Caco-2 (cell line): ENCODE measurements at regions not wholly inside any gene's neighbourhood (a gene's known extent, or its start where the extent isn't known, plus 50 kb on each side); places are given as distances from the start of the nearest gene placed in this dataset.
A peak's percentile ranks its signal among the peaks of the same experiment; 100 is the strongest.

Source experiments
- BruUV-seq: library from RNA; stranded (reverse); fragments of 400-500 nt; replicated peaks from 2 replicates; lab custom pipeline; 2021; lab: Mats Ljungman, UMichigan
- CTCF ChIA-PET: fragments of 300-600 bp; sonication (Branson Sonifier 250); formaldehyde crosslinking; loops from one replicate; lab custom pipeline; 2022; ENCODE audit warnings: antibody characterized with exemption; lab: Charles Lee
- POLR2A ChIA-PET: fragments of 300-600 bp; sonication (Branson Sonifier 250); formaldehyde crosslinking; loops from one replicate; lab custom pipeline; 2022; ENCODE audit warnings: antibody characterized with exemption; lab: Charles Lee
- DNase-seq, 2 experiments: peaks; one replicate each; pipeline versions ENCODE4 v3.0.0 to v3.0.0-alpha.2; 2020 to 2022
- H3K27me3 ChIP-seq: replicated peaks from 2 replicates; pipeline ENCODE4 v1.6.0; 2011; ENCODE audit warnings: low read length; ENCODE audit not compliant: control insufficient read depth, insufficient read depth
- H3K36me3 ChIP-seq: 2 replicates; pipeline ENCODE4 v1.5.1; 2011; ENCODE audit warnings: low read length; ENCODE audit not compliant: control insufficient read depth, insufficient read depth
- H3K4me1 ChIP-seq: fragments of 250-450 bp; sonication (Bioruptor Pico); 2 replicates; pipeline ENCODE4 v1.5.1; 2020; ENCODE audit warnings: mild to moderate bottlenecking
- H3K4me3 ChIP-seq: 2 replicates; pipeline ENCODE4 v1.5.1; 2011; ENCODE audit warnings: low read depth, mild to moderate bottlenecking, control low read depth, low read length
- H3K9me3 ChIP-seq: fragments of 250-450 bp; sonication (Bioruptor Pico); 2 replicates; pipeline ENCODE4 v1.5.1; 2020; ENCODE audit warnings: mild to moderate bottlenecking, moderate library complexity
- H3K27ac Mint-ChIP-seq: one replicate; pipeline ENCODE4 v1.8.0; 2022; ENCODE audit warnings: mixed read lengths; ENCODE audit not compliant: unreplicated experiment
- H3K27me3 Mint-ChIP-seq: one replicate; pipeline ENCODE4 v1.8.0; 2022; ENCODE audit warnings: mixed read lengths; ENCODE audit not compliant: insufficient read depth, unreplicated experiment
- H3K36me3 Mint-ChIP-seq: one replicate; pipeline ENCODE4 v1.8.0; 2022; ENCODE audit warnings: mild to moderate bottlenecking, mixed read lengths; ENCODE audit not compliant: insufficient read depth, unreplicated experiment
- H3K4me1 Mint-ChIP-seq: one replicate; pipeline ENCODE4 v1.8.0; 2022; ENCODE audit warnings: low read depth, mixed read lengths; ENCODE audit not compliant: unreplicated experiment
- H3K4me3 Mint-ChIP-seq: one replicate; pipeline ENCODE4 v1.8.0; 2022; ENCODE audit warnings: mild to moderate bottlenecking, moderate library complexity, mixed read lengths; ENCODE audit not compliant: unreplicated experiment
- H3K9me3 Mint-ChIP-seq: one replicate; pipeline ENCODE4 v1.8.0; 2022; ENCODE audit warnings: mixed read lengths; ENCODE audit not compliant: unreplicated experiment
- intact Hi-C: fragments of 100-400 bp; cut with micrococcal nuclease; formaldehyde crosslinking; loops from one replicate; pipeline ENCODE4 v1.10.0; 2022; ENCODE audit not compliant: unreplicated experiment
- TF ChIP-seq, protein P1 (sequence below), 2 experiments: fragments of 200-600 bp in 1 of 2; IDR thresholded peaks; 1 replicate in 1 of 2; 2 replicates in 1 of 2; pipeline versions ENCODE4 v1.5.1 to v1.8.0; 2011 to 2022; ENCODE audit warnings: antibody characterized with exemption in 1 of 2, control low read depth in 1 of 2, inconsistent platforms in 1 of 2, low read depth in 1 of 2, low read length in 1 of 2, mild to moderate bottlenecking in 1 of 2, moderate library complexity in 1 of 2; ENCODE audit not compliant: insufficient read depth in 1 of 2, severe bottlenecking in 1 of 2, unreplicated experiment in 1 of 2

DNA sequence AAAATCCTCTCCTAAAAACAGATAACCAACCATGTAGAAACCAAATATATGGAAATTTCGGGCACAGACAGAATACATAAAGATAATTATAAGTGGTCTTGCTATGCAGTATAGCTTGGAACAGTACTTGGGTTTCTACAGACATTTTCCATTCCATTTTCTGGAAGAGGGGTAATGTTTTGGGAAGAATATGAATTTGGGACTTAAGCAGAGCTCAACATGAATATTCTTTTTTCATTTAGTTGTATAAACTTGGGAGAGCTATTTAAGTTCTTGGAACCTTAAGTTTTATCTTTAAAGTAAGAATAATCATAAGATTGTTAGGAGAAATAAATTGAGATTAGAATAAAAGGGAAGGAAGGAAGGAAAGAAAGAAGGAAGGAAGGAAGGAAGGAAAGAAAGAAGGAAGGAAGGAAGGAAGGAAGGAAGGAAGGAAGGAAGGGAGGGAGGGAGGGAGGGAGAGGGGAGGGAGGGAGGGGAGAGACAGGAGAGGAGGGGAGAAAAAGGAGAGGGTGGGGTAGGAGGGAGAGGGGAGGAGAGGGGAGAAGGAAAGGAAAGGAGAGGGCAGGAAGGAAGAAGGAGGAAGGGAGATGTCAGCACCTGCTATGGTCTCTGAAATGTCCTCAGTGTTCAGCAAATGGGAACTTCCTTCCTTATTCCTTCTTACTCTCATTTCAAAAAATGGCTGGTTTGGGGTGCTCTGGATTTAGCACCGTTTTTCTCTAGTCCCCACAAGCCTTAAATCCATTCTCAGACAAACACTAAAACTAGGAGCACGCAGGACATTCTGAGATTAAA is 248.3 kb downstream of the LY86 start:
- H3K4me3 Mint-ChIP-seq, result no peak overlapping the region
- intact Hi-C loops, result no loop called here
- H3K36me3 Mint-ChIP-seq, result no peaks in the 10 kb centered on the region
- no peak for DNase-seq
- no peaks in the 10 kb centered on the region for H3K9me3 Mint-ChIP-seq
- no peaks in the 10 kb centered on the region for H3K36me3 ChIP-seq
- TF ChIP-seq, protein P1, sequence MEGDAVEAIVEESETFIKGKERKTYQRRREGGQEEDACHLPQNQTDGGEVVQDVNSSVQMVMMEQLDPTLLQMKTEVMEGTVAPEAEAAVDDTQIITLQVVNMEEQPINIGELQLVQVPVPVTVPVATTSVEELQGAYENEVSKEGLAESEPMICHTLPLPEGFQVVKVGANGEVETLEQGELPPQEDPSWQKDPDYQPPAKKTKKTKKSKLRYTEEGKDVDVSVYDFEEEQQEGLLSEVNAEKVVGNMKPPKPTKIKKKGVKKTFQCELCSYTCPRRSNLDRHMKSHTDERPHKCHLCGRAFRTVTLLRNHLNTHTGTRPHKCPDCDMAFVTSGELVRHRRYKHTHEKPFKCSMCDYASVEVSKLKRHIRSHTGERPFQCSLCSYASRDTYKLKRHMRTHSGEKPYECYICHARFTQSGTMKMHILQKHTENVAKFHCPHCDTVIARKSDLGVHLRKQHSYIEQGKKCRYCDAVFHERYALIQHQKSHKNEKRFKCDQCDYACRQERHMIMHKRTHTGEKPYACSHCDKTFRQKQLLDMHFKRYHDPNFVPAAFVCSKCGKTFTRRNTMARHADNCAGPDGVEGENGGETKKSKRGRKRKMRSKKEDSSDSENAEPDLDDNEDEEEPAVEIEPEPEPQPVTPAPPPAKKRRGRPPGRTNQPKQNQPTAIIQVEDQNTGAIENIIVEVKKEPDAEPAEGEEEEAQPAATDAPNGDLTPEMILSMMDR (IDR thresholded peaks at IDR 0.05; ENCODE audit: insufficient read depth in 1 of 2, low read depth in 1 of 2, low read length in 1 of 2, severe bottlenecking in 1 of 2, unreplicated experiment in 1 of 2), result no peak
- H3K4me1 Mint-ChIP-seq, result peaks cover 14% of the 10 kb centered on the region
- no peaks in the 10 kb centered on the region for H3K9me3 ChIP-seq
- no peak overlapping the region for H3K4me3 ChIP-seq
- ChIA-PET POLR2A (interaction anchor here (0.6 kb wide), 1 partner anchor 65 kb away, joined by 8 read pairs; no protein-coding TSS in a partner anchor), CTCF (no interaction called here)
- no peaks in the 10 kb centered on the region for H3K27me3 Mint-ChIP-seq
- H3K27me3 ChIP-seq, result no peaks in the 10 kb centered on the region
- peak overlapping the region; percentile 74 for H3K27ac Mint-ChIP-seq
- no TSS peak for BruUV-seq
- H3K4me1 ChIP-seq, result peaks cover 10% of the 10 kb centered on the region

DNA sequence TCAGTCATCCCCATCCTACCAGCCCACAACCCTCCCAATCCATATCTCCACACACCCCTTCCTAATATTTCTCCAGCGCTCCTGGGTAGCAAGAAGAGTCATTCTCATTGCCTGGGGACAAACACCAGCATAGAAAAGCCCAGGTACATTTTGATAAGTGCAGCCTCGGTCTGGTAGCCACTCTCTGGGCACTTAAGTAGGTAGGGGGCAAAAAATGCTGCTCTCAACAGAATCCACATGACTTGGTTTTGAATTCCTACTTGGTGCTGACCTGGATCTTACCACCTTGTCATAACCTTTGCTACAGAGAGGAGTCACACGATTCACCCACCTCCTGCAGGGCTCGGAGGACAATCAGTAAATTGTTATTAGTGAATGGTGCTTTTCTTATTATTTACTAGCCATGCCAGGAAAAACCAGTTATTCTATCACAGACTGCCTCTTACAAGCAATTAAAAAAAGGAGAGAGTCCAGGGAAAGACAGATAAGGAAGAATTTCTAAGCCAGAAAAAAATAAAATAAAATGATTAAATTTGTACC is 249.1 kb downstream of the LY86 start:
- H3K27me3 Mint-ChIP-seq, result no peaks in the 10 kb centered on the region
- H3K4me1 Mint-ChIP-seq, result peaks cover 21% of the 10 kb centered on the region
- no peak overlapping the region for H3K27ac Mint-ChIP-seq
- ChIA-PET POLR2A (no interaction called here), CTCF (no interaction called here)
- H3K36me3 Mint-ChIP-seq, result no peaks in the 10 kb centered on the region
- no peak overlapping the region for H3K4me3 Mint-ChIP-seq
- Histone ChIP-seq H3K4me3 (no peak overlapping the region), H3K27me3 (no peaks in the 10 kb centered on the region), H3K4me1 (peaks cover 12% of the 10 kb centered on the region), H3K36me3 (no peaks in the 10 kb centered on the region), H3K9me3 (no peaks in the 10 kb centered on the region)
- TF ChIP-seq, protein P1 (IDR thresholded peaks at IDR 0.05; ENCODE audit: insufficient read depth in 1 of 2, low read depth in 1 of 2, low read length in 1 of 2, severe bottlenecking in 1 of 2, unreplicated experiment in 1 of 2), result no peak
- BruUV-seq, result no TSS peak
- intact Hi-C loops, result no loop called here
- no peaks in the 10 kb centered on the region for H3K9me3 Mint-ChIP-seq
- no peak for DNase-seq

DNA sequence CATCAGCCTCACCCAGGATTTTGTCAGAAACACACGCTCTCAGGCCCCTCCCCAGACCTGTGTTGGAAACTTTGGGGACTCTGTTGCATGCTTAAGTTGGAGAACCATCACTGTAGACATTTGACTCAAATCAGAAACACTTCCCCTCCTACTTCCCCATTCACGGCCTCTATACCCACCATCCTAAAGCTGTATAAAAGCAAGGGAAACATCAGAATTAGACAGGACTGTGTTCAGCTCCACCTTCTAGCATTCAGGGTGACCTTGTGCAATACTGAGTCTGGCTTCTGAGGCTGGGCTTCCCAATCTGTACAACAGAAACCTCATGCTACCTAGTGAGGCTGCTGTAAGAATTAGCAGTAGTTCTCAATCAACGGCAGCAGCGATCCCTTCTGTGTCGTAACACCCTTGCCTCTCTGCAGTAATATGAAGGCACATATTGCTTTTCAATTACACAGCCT is 252.3 kb downstream of the LY86 start:
- ChIA-PET POLR2A (no interaction called here), CTCF (no interaction called here)
- no TSS peak for BruUV-seq
- Mint-ChIP-seq H3K4me3 (no peak overlapping the region), H3K36me3 (no peaks in the 10 kb centered on the region), H3K27ac (peak overlapping the region; percentile 10), H3K4me1 (peaks cover 32% of the 10 kb centered on the region), H3K27me3 (no peaks in the 10 kb centered on the region), H3K9me3 (peaks cover 6% of the 10 kb centered on the region)
- intact Hi-C loops, result loop anchor here (5.0 kb wide), 1 partner anchor 56 kb away; no protein-coding TSS in a partner anchor
- TF ChIP-seq, protein P1 (IDR thresholded peaks at IDR 0.05; ENCODE audit: insufficient read depth in 1 of 2, low read depth in 1 of 2, low read length in 1 of 2, severe bottlenecking in 1 of 2, unreplicated experiment in 1 of 2), result no peak
- no peak overlapping the region for H3K4me3 ChIP-seq
- no peaks in the 10 kb centered on the region for H3K36me3 ChIP-seq
- H3K9me3 ChIP-seq, result peaks cover 2% of the 10 kb centered on the region; the same call in 1 of the 2 replicates
- no peak for DNase-seq
- H3K4me1 ChIP-seq, result peaks cover 25% of the 10 kb centered on the region
- no peaks in the 10 kb centered on the region for H3K27me3 ChIP-seq
